ENCODE measurements at regions not wholly inside any gene's neighbourhood (a gene's known extent, or its start where the extent isn't known, plus 50 kb on each side); places are given as distances from the start of the nearest gene placed in this dataset.

DNA sequence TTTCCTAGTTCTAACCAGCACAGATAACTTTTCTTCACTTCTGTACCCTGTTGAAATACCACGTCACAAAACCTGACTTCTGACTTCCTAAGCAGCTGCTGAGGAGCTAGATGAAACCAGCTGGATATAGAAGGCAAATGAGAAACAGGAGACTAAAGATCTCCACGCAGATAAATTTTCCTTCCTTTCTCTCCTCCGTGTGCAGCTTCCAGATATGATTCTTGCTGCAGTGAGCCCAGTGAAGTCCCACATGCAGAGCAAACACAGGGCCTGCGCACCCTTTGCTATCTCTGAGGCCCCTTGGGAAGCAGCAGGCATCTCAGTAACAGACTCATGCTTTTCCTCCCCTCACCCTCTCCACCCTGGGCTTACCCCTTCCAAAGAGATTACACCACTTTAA is 1638.3 kb downstream of the MAT2B start:
- Histone ChIP-seq H3K4me3 (ENCODE audit: low read length) (no peak overlapping the region), H3K27ac (ENCODE audit: low read length) (no peak overlapping the region), H3K27me3 (ENCODE audit: control insufficient read depth, insufficient read depth, low read length) (no peaks in the 10 kb centered on the region), H3K9me3 (ENCODE audit: control insufficient read depth, insufficient read depth, low read length) (no peaks in the 10 kb centered on the region), H3K36me3 (ENCODE audit: control insufficient read depth, insufficient read depth, low read length) (no peaks in the 10 kb centered on the region), H3K4me1 (ENCODE audit: control insufficient read depth, insufficient read depth, low read length) (no peaks in the 10 kb centered on the region; the same call in 1 of the 2 replicates)
- no CpG with 5 or more reads among the region's 4 CpGs for WGBS (ENCODE audit: insufficient coverage, insufficient read length)
- DNase-seq (ENCODE audit: low read depth, low spot score), result no peak

DNA sequence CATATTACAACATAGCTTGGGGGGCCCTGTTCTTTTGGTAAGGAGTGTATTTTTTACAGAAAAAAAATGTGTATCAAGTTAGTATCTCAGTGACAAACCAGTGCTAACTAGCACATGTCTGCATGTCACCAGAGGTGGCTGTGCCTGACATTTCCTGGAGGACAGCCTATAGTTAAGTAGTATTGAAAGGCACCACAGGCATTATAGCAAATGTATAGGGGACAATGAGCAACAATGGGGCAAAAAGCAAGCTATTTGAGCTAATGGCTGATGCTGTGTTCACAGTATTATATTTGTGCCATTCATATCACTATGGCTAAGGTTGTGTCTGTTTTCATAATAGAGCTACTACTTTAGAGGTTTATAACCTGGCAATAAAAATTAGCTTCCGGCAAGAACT is 1644.0 kb downstream of the MAT2B start:
- DNase-seq (ENCODE audit: low read depth, low spot score), result no peak
- no peaks in the 10 kb centered on the region for H3K27me3 ChIP-seq (ENCODE audit: control insufficient read depth, insufficient read depth, low read length)
- no peaks in the 10 kb centered on the region for H3K36me3 ChIP-seq (ENCODE audit: control insufficient read depth, insufficient read depth, low read length)
- WGBS (ENCODE audit: insufficient coverage, insufficient read length), result no CpG with 5 or more reads among the region's 1 CpG
- no peaks in the 10 kb centered on the region; the same call in 1 of the 2 replicates for H3K4me1 ChIP-seq (ENCODE audit: control insufficient read depth, insufficient read depth, low read length)
- no peak overlapping the region for H3K4me3 ChIP-seq (ENCODE audit: low read length)
- H3K9me3 ChIP-seq (ENCODE audit: control insufficient read depth, insufficient read depth, low read length), result no peaks in the 10 kb centered on the region
- no peak overlapping the region for H3K27ac ChIP-seq (ENCODE audit: low read length)

GRCh38 chr5:165152058-165152457 is 1646.6 kb downstream of the MAT2B start:
- Histone ChIP-seq H3K4me1 (ENCODE audit: control insufficient read depth, insufficient read depth, low read length) (no peaks in the 10 kb centered on the region; the same call in 1 of the 2 replicates), H3K27me3 (ENCODE audit: control insufficient read depth, insufficient read depth, low read length) (no peaks in the 10 kb centered on the region), H3K9me3 (ENCODE audit: control insufficient read depth, insufficient read depth, low read length) (no peaks in the 10 kb centered on the region), H3K36me3 (ENCODE audit: control insufficient read depth, insufficient read depth, low read length) (no peaks in the 10 kb centered on the region), H3K27ac (ENCODE audit: low read length) (no peak overlapping the region), H3K4me3 (ENCODE audit: low read length) (no peak overlapping the region)
- WGBS (ENCODE audit: insufficient coverage, insufficient read length), result no CpG with 5 or more reads among the region's 2 CpGs
- no peak for DNase-seq (ENCODE audit: low read depth, low spot score)

- Histone ChIP-seq H3K27ac (ENCODE audit: low read length) (no peak overlapping the region), H3K4me3 (ENCODE audit: low read length) (no peak overlapping the region), H3K9me3 (ENCODE audit: control insufficient read depth, insufficient read depth, low read length) (no peaks in the 10 kb centered on the region), H3K27me3 (ENCODE audit: control insufficient read depth, insufficient read depth, low read length) (no peaks in the 10 kb centered on the region), H3K36me3 (ENCODE audit: control insufficient read depth, insufficient read depth, low read length) (no peaks in the 10 kb centered on the region), H3K4me1 (ENCODE audit: control insufficient read depth, insufficient read depth, low read length) (no peaks in the 10 kb centered on the region)
- WGBS (ENCODE audit: insufficient coverage, insufficient read length), result no CpG with 5 or more reads among the region's 1 CpG
- no peak for DNase-seq (ENCODE audit: low read depth, low spot score)
These were observed 1651.8 kb downstream of the MAT2B start for GRCh38 chr5:165157219-165157618.

- no peaks in the 10 kb centered on the region for H3K9me3 ChIP-seq (ENCODE audit: control insufficient read depth, insufficient read depth, low read length)
- H3K4me1 ChIP-seq (ENCODE audit: control insufficient read depth, insufficient read depth, low read length), result no peaks in the 10 kb centered on the region
- H3K27me3 ChIP-seq (ENCODE audit: control insufficient read depth, insufficient read depth, low read length), result no peaks in the 10 kb centered on the region
- H3K27ac ChIP-seq (ENCODE audit: low read length), result no peak overlapping the region
- no peaks in the 10 kb centered on the region for H3K36me3 ChIP-seq (ENCODE audit: control insufficient read depth, insufficient read depth, low read length)
- peak; percentile 22 for DNase-seq (ENCODE audit: low read depth, low spot score)
- no CpG with 5 or more reads among the region's 6 CpGs for WGBS (ENCODE audit: insufficient coverage, insufficient read length)
- H3K4me3 ChIP-seq (ENCODE audit: low read length), result no peak overlapping the region
These were observed 1655.8 kb downstream of the MAT2B start for GRCh38 chr5:165161204-165161603.

- no peaks in the 10 kb centered on the region for H3K36me3 ChIP-seq (ENCODE audit: control insufficient read depth, insufficient read depth, low read length)
- H3K27ac ChIP-seq (ENCODE audit: low read length), result no peak overlapping the region
- no peak for DNase-seq (ENCODE audit: low read depth, low spot score)
- no peak overlapping the region for H3K4me3 ChIP-seq (ENCODE audit: low read length)
- no peaks in the 10 kb centered on the region for H3K9me3 ChIP-seq (ENCODE audit: control insufficient read depth, insufficient read depth, low read length)
- no CpG with 5 or more reads among the region's 2 CpGs for WGBS (ENCODE audit: insufficient coverage, insufficient read length)
- no peaks in the 10 kb centered on the region for H3K4me1 ChIP-seq (ENCODE audit: control insufficient read depth, insufficient read depth, low read length)
- H3K27me3 ChIP-seq (ENCODE audit: control insufficient read depth, insufficient read depth, low read length), result no peaks in the 10 kb centered on the region
These were observed 1658.4 kb downstream of the MAT2B start for GRCh38 chr5:165163861-165164260.

DNA sequence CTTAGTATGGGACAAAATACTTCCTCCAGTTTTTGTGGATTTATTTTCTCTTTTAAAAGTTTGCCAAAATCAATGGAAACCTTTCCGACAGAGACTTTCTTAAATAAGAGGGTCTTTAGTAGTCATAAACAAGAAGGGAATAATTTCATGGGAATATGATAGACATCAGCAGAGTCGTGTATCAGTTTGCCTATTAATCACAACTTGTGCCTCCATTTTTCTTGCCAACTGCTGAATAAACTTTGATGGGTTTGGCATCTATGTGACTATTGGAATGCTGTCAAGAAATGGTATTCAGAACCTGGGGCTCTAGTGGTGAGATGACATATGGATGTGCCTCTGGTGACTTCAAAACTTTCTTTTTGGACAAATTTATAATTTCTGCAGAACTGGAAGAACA is 1668.2 kb downstream of the MAT2B start:
- Histone ChIP-seq H3K27me3 (ENCODE audit: control insufficient read depth, insufficient read depth, low read length) (no peaks in the 10 kb centered on the region), H3K27ac (ENCODE audit: low read length) (no peak overlapping the region), H3K4me3 (ENCODE audit: low read length) (no peak overlapping the region), H3K4me1 (ENCODE audit: control insufficient read depth, insufficient read depth, low read length) (no peaks in the 10 kb centered on the region), H3K36me3 (ENCODE audit: control insufficient read depth, insufficient read depth, low read length) (no peaks in the 10 kb centered on the region), H3K9me3 (ENCODE audit: control insufficient read depth, insufficient read depth, low read length) (no peaks in the 10 kb centered on the region)
- no peak for DNase-seq (ENCODE audit: low read depth, low spot score)
- WGBS (ENCODE audit: insufficient coverage, insufficient read length), result no CpG with 5 or more reads among the region's 2 CpGs

DNA sequence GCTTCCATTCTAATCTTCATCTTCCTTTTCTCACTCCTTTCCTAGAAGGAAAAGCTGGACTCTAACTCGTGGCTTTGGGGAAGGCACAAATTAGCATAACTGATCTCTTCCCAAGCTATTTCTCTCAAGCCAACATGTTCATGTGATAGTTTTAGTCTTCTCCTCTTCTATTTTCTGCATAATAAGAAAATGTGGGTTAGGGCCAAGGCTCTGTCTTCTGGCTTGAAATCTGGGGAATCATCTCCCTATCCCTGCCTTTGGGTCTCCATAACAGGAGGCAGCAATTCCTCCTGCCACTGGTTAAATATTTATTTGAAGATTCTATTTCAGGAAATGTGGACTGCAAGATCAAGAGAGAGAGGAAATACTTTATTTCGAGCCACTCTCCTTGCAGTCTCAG is 1669.6 kb downstream of the MAT2B start:
- no peaks in the 10 kb centered on the region for H3K4me1 ChIP-seq (ENCODE audit: control insufficient read depth, insufficient read depth, low read length)
- no peak overlapping the region for H3K27ac ChIP-seq (ENCODE audit: low read length)
- no CpG with 5 or more reads among the region's 2 CpGs for WGBS (ENCODE audit: insufficient coverage, insufficient read length)
- no peaks in the 10 kb centered on the region for H3K27me3 ChIP-seq (ENCODE audit: control insufficient read depth, insufficient read depth, low read length)
- H3K9me3 ChIP-seq (ENCODE audit: control insufficient read depth, insufficient read depth, low read length), result no peaks in the 10 kb centered on the region
- no peak for DNase-seq (ENCODE audit: low read depth, low spot score)
- no peak overlapping the region for H3K4me3 ChIP-seq (ENCODE audit: low read length)
- H3K36me3 ChIP-seq (ENCODE audit: control insufficient read depth, insufficient read depth, low read length), result no peaks in the 10 kb centered on the region

GRCh38 chr5:165184183-165184582 is 1678.8 kb downstream of the MAT2B start:
- no peaks in the 10 kb centered on the region for H3K36me3 ChIP-seq (ENCODE audit: control insufficient read depth, insufficient read depth, low read length)
- WGBS (ENCODE audit: insufficient coverage, insufficient read length), result no CpG with 5 or more reads among the region's 2 CpGs
- H3K4me3 ChIP-seq (ENCODE audit: low read length), result no peak overlapping the region
- DNase-seq (ENCODE audit: low read depth, low spot score), result no peak
- no peaks in the 10 kb centered on the region for H3K27me3 ChIP-seq (ENCODE audit: control insufficient read depth, insufficient read depth, low read length)
- H3K9me3 ChIP-seq (ENCODE audit: control insufficient read depth, insufficient read depth, low read length), result no peaks in the 10 kb centered on the region
- no peak overlapping the region for H3K27ac ChIP-seq (ENCODE audit: low read length)
- no peaks in the 10 kb centered on the region for H3K4me1 ChIP-seq (ENCODE audit: control insufficient read depth, insufficient read depth, low read length)

- H3K9me3 ChIP-seq (ENCODE audit: control insufficient read depth, insufficient read depth, low read length), result no peaks in the 10 kb centered on the region
- no peak for DNase-seq (ENCODE audit: low read depth, low spot score)
- no CpG with 5 or more reads among the region's 2 CpGs for WGBS (ENCODE audit: insufficient coverage, insufficient read length)
- no peaks in the 10 kb centered on the region for H3K27me3 ChIP-seq (ENCODE audit: control insufficient read depth, insufficient read depth, low read length)
- H3K27ac ChIP-seq (ENCODE audit: low read length), result no peak overlapping the region
- H3K4me1 ChIP-seq (ENCODE audit: control insufficient read depth, insufficient read depth, low read length), result no peaks in the 10 kb centered on the region
- H3K36me3 ChIP-seq (ENCODE audit: control insufficient read depth, insufficient read depth, low read length), result no peaks in the 10 kb centered on the region
- H3K4me3 ChIP-seq (ENCODE audit: low read length), result no peak overlapping the region
These were observed 1680.3 kb downstream of the MAT2B start for GRCh38 chr5:165185716-165186115.

GRCh38 chr5:165187815-165188214 is 1682.4 kb downstream of the MAT2B start:
- Histone ChIP-seq H3K36me3 (ENCODE audit: control insufficient read depth, insufficient read depth, low read length) (no peaks in the 10 kb centered on the region), H3K27me3 (ENCODE audit: control insufficient read depth, insufficient read depth, low read length) (no peaks in the 10 kb centered on the region), H3K27ac (ENCODE audit: low read length) (no peak overlapping the region), H3K9me3 (ENCODE audit: control insufficient read depth, insufficient read depth, low read length) (no peaks in the 10 kb centered on the region), H3K4me1 (ENCODE audit: control insufficient read depth, insufficient read depth, low read length) (no peaks in the 10 kb centered on the region), H3K4me3 (ENCODE audit: low read length) (no peak overlapping the region)
- no peak for DNase-seq (ENCODE audit: low read depth, low spot score)
